Glutamatergic neuron (in vitro differentiated cells): ENCODE measurements at regions not wholly inside any gene's neighbourhood (a gene's known extent, or its start where the extent isn't known, plus 50 kb on each side); places are given as distances from the start of the nearest gene placed in this dataset.

ENCODE experiments used
- DNase-seq: peaks from one replicate; pipeline ENCODE4 v3.0.0; 2022
- H3K27ac Mint-ChIP-seq: one replicate; pipeline ENCODE4 v1.8.0; 2020; ENCODE audit warnings: mild to moderate bottlenecking, mixed read lengths, inconsistent platforms; ENCODE audit not compliant: unreplicated experiment
- H3K27me3 Mint-ChIP-seq: one replicate; pipeline ENCODE4 v1.8.0; 2020; ENCODE audit warnings: mild to moderate bottlenecking, moderate library complexity, mixed read lengths, inconsistent platforms; ENCODE audit not compliant: unreplicated experiment
- H3K36me3 Mint-ChIP-seq: one replicate; pipeline ENCODE4 v1.8.0; 2020; ENCODE audit warnings: mild to moderate bottlenecking, mixed read lengths, inconsistent platforms; ENCODE audit not compliant: unreplicated experiment
- H3K4me1 Mint-ChIP-seq: one replicate; pipeline ENCODE4 v1.8.0; 2020; ENCODE audit warnings: mild to moderate bottlenecking, low read depth, mixed read lengths, inconsistent platforms; ENCODE audit not compliant: unreplicated experiment
- H3K4me3 Mint-ChIP-seq: one replicate; pipeline ENCODE4 v1.8.0; 2020; ENCODE audit warnings: mild to moderate bottlenecking, mixed read lengths, inconsistent platforms; ENCODE audit not compliant: unreplicated experiment
- H3K9me3 Mint-ChIP-seq: one replicate; pipeline ENCODE4 v1.8.0; 2020; ENCODE audit warnings: mild to moderate bottlenecking, moderate library complexity, mixed read lengths, inconsistent platforms; ENCODE audit not compliant: unreplicated experiment
- CTCF ChIP-seq: fragments of 200-600 bp; sonication (generic); IDR thresholded peaks from one replicate; pipeline ENCODE4 v1.5.0; 2021; ENCODE audit not compliant: partially characterized antibody, unreplicated experiment

GRCh38 chr7:30212701-30213111 is 71.7 kb upstream of the ZNRF2 start:
- H3K27ac Mint-ChIP-seq, result no peak overlapping the region
- no peak for DNase-seq
- peaks cover 4% of the 10 kb centered on the region for H3K36me3 Mint-ChIP-seq

DNA sequence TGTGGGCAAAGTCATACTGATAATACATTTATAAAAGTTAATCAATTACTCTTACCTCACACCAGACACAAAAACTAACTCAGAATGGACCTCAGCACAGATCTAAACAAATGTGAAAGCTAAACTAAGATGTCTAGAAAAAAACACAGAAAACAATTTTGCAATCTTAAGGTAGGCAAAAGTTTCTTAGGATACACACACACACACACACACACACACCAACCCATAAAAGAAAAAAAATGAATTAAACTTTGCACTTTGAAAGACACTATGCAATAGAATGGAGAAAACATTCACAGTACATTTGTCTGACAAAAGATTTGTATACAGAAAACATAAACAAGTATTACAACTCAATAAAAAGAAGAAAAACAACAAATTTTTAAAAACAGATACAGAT is 70.8 kb upstream of the ZNRF2 start:
- Mint-ChIP-seq H3K4me1 (peaks cover 9% of the 10 kb centered on the region), H3K36me3 (peaks cover 4% of the 10 kb centered on the region), H3K27ac (no peak overlapping the region), H3K4me3 (no peak overlapping the region), H3K9me3 (no peaks in the 10 kb centered on the region), H3K27me3 (no peaks in the 10 kb centered on the region)
- no peak for DNase-seq
- no peak for TF ChIP-seq CTCF

More at GRCh38 chr7:30212701-30213111, 71.7 kb upstream of the ZNRF2 start:
- no peak for TF ChIP-seq CTCF
- Mint-ChIP-seq H3K9me3 (no peaks in the 10 kb centered on the region), H3K27me3 (no peaks in the 10 kb centered on the region), H3K4me1 (peaks cover 9% of the 10 kb centered on the region), H3K4me3 (no peak overlapping the region)

DNA sequence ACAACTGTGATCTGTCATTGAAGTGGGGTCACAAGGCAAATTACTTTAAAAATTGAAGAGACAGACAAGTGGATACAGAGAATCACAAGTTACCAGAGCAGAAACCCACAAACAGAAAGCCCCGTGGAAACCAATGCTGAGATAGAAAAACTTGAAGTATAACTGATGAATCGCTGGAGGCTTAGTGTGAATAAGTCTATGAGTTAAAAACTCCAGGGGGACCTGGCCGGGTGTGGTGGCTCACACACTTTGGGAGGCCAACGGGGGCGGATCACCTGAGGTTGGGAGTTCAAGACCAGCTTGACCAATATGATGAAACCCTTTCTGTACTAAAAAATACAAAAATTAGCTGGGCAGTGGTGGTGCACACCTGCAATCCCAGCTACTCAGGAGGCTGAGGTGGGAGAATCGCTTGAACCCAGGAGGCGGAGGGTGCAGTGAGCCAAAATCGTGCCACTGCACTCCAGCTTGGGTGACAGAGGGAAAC is 69.7 kb upstream of the ZNRF2 start:
- Mint-ChIP-seq H3K27me3 (no peaks in the 10 kb centered on the region), H3K36me3 (peaks cover 3% of the 10 kb centered on the region), H3K4me3 (no peak overlapping the region), H3K4me1 (peaks cover 9% of the 10 kb centered on the region), H3K9me3 (no peaks in the 10 kb centered on the region), H3K27ac (no peak overlapping the region)
- no peak for TF ChIP-seq CTCF
- DNase-seq, result no peak

- no peak for TF ChIP-seq CTCF
- peaks cover 4% of the 10 kb centered on the region for H3K36me3 Mint-ChIP-seq
- H3K27ac Mint-ChIP-seq, result no peak overlapping the region
- H3K27me3 Mint-ChIP-seq, result no peaks in the 10 kb centered on the region
- DNase-seq, result no peak
- peaks cover 15% of the 10 kb centered on the region for H3K4me1 Mint-ChIP-seq
- H3K4me3 Mint-ChIP-seq, result no peak overlapping the region
- no peaks in the 10 kb centered on the region for H3K9me3 Mint-ChIP-seq
Measured at GRCh38 chr7:30221764-30222163, 62.6 kb upstream of the ZNRF2 start.

- Mint-ChIP-seq H3K4me3 (no peak overlapping the region), H3K27ac (no peak overlapping the region), H3K36me3 (peaks cover 4% of the 10 kb centered on the region), H3K9me3 (no peaks in the 10 kb centered on the region), H3K4me1 (peaks cover 18% of the 10 kb centered on the region), H3K27me3 (no peaks in the 10 kb centered on the region)
- TF ChIP-seq CTCF, result no peak
- DNase-seq, result no peak
Measured at GRCh38 chr7:30222515-30223215, 61.7 kb upstream of the ZNRF2 start.
